HepG2 (cell line): ENCODE measurements at regions not wholly inside any gene's neighbourhood (a gene's known extent, or its start where the extent isn't known, plus 50 kb on each side); places are given as distances from the start of the nearest gene placed in this dataset.

Experiments
- ATAC-seq: fragments of 200-7000 bp; cut with Tn5 transposase; 3 replicates; pipeline ENCODE4 v1.9.1; 2020; ENCODE audit warnings: mild to moderate bottlenecking, moderate library complexity
- BruUV-seq: library from RNA; stranded (reverse); fragments of 400-500 nt; replicated peaks from 2 replicates; lab custom pipeline; 2021; lab: Mats Ljungman, UMichigan
- CTCF ChIA-PET: fragments of 300-600 bp; formaldehyde crosslinking; extraction: SDS; loops from one replicate; lab custom pipeline; 2021; ENCODE audit warnings: low total read pairs, inconsistent platforms, low intra/inter-chr PET ratio; lab: Yijun Ruan, JAX
- POLR2A ChIA-PET: fragments of 350-600 bp; sonication (Branson Sonifier 250); formaldehyde crosslinking; loops from one replicate; lab custom pipeline; 2020; ENCODE audit warnings: antibody characterized with exemption, inconsistent platforms; lab: Yijun Ruan, JAX
- DNase-seq: peaks from one replicate; pipeline ENCODE4 v3.0.0-alpha.2; 2015; ENCODE audit warnings: low spot score
- FAIRE-seq: peaks from 3 replicates; lab custom pipeline; 2011; peaks lifted over from hg19 to GRCh38; lab: Jason Lieb, UNC
- H2AFZ ChIP-seq: one replicate; pipeline ENCODE4 v1.6.1; 2011; ENCODE audit warnings: low read length, inconsistent platforms
- H3K27ac ChIP-seq: fragments of 300-600 bp; 3 replicates; pipeline ENCODE4 v1.8.0; 2011; ENCODE audit warnings: mixed run types, mild to moderate bottlenecking, mixed read lengths, low read length, inconsistent platforms; ENCODE audit not compliant: insufficient read depth; ENCODE audit errors: extremely low read length
- H3K27me3 ChIP-seq, 2 experiments: fragments of 200-600 bp in 1 of 2; 2 replicates in 1 of 2; 3 replicates in 1 of 2; pipeline versions ENCODE4 v1.6.0 to v1.8.0; 2011; ENCODE audit warnings: low read length in 2 of 2, mild to moderate bottlenecking in 2 of 2, moderate library complexity in 2 of 2, inconsistent platforms in 1 of 2; ENCODE audit not compliant: insufficient read depth in 2 of 2, control insufficient read depth in 1 of 2
- H3K36me3 ChIP-seq, 2 experiments: fragments of 200-600 bp in 1 of 2; replicated peaks in 1 of 2; 2 replicates in 1 of 2; 3 replicates in 1 of 2; pipeline versions ENCODE4 v1.5.1 to v1.8.0; 2011; ENCODE audit warnings: low read length in 2 of 2, inconsistent platforms in 1 of 2; ENCODE audit not compliant: insufficient read depth in 2 of 2, control insufficient read depth in 1 of 2
- H3K4me1 ChIP-seq: 2 replicates; pipeline ENCODE4 v1.5.1; 2012; ENCODE audit warnings: low read length, inconsistent platforms; ENCODE audit not compliant: insufficient read depth
- H3K4me2 ChIP-seq: 2 replicates; pipeline ENCODE4 v1.6.0; 2011; ENCODE audit warnings: low read depth, low read length, inconsistent platforms
- H3K4me3 ChIP-seq, 3 experiments: fragments of 200-600 bp in 1 of 3; sonication (generic), shearing (Covaris generic) in 1 of 3; replicated peaks in 1 of 3; 2 replicates each; pipeline ENCODE4 v1.5.1; 2011 to 2016; ENCODE audit warnings: low read length in 3 of 3, inconsistent platforms in 2 of 3, low read depth in 2 of 3, mild to moderate bottlenecking in 2 of 3, control low read depth in 1 of 3, mixed read lengths in 1 of 3; ENCODE audit not compliant: insufficient read depth in 1 of 3
- H3K79me2 ChIP-seq: one replicate; pipeline ENCODE4 v1.6.1; 2011; ENCODE audit warnings: low read length, inconsistent platforms; ENCODE audit not compliant: insufficient read depth
- H3K9ac ChIP-seq: 2 replicates; pipeline ENCODE4 v1.6.0; 2011; ENCODE audit warnings: mild to moderate bottlenecking, low read depth, low read length, inconsistent platforms; ENCODE audit not compliant: insufficient read depth
- H3K9me3 ChIP-seq: 2 replicates; pipeline ENCODE4 v1.5.1; 2012; ENCODE audit warnings: mild to moderate bottlenecking, low read length
- H4K20me1 ChIP-seq: 2 replicates; pipeline ENCODE4 v1.6.0; 2011; ENCODE audit warnings: inconsistent platforms, mild to moderate bottlenecking, low read length, moderate library complexity; ENCODE audit not compliant: insufficient read depth
- ATF4 ChIP-seq, 2 experiments: fragments of 450-650 bp in 1 of 2; sonication (generic) in 1 of 2; formaldehyde crosslinking; IDR thresholded peaks; 2 replicates each; pipeline versions ENCODE4 v1.5.0 to v1.8.0; 2020 to 2022; ENCODE audit warnings: mild to moderate bottlenecking in 1 of 2, missing genetic modification reagents in 1 of 2
- ATF5 ChIP-seq: sonication (generic); formaldehyde crosslinking; IDR thresholded peaks from 2 replicates; pipeline ENCODE4 v1.4.0; 2020; ENCODE audit warnings: mild to moderate bottlenecking, low read depth, missing genetic modification reagents
- BORCS8-MEF2B ChIP-seq: sonication (generic); formaldehyde crosslinking; IDR thresholded peaks from 2 replicates; pipeline ENCODE4 v1.8.0; 2022; ENCODE audit warnings: mild to moderate bottlenecking, missing genetic modification reagents
- CENPX ChIP-seq: sonication (generic); formaldehyde crosslinking; IDR thresholded peaks from 2 replicates; pipeline ENCODE4 v1.9.0; 2021; ENCODE audit warnings: mild to moderate bottlenecking, missing genetic modification reagents, moderate library complexity
- REXO4 ChIP-seq: sonication (generic); formaldehyde crosslinking; IDR thresholded peaks from 2 replicates; pipeline ENCODE4 v1.8.0; 2022; ENCODE audit warnings: missing genetic modification reagents, mild to moderate bottlenecking, borderline replicate concordance
- ZNF180 ChIP-seq: sonication (generic); formaldehyde crosslinking; IDR thresholded peaks from 2 replicates; pipeline ENCODE4 v1.4.0; 2020; ENCODE audit warnings: low read depth, missing genetic modification reagents, borderline replicate concordance
- in situ Hi-C: cut with HindIII; loops from 2 replicates; pipeline ENCODE4 v1.10.0; 2017; ENCODE audit warnings: low pct_unique_long_range_greater_than_20kb; ENCODE audit not compliant: extremely low pct_ligation_motif_present
- intact Hi-C: fragments of 100-400 bp; cut with micrococcal nuclease; formaldehyde crosslinking; loops from one replicate; pipeline ENCODE4 v1.10.0; 2022; ENCODE audit not compliant: unreplicated experiment

GRCh38 chr19:27868007-27868406, 1344.9 kb downstream of the UQCRFS1 start:
- Histone ChIP-seq H3K36me3 (no peaks in the 10 kb centered on the region), H2AFZ (no peak overlapping the region), H3K4me3 (no peak overlapping the region), H3K9ac (no peak overlapping the region), H3K79me2 (no peaks in the 10 kb centered on the region), H3K27me3 (no peaks in the 10 kb centered on the region)
- BruUV-seq = no TSS peak
- CTCF ChIA-PET = no interaction called here
- TF ChIP-seq CENPX = no peak
- no peak for TF ChIP-seq REXO4 (CRISPR knock-in tag)
- TF ChIP-seq ATF5 (CRISPR knock-in tag) = no peak
- no peak for TF ChIP-seq BORCS8-MEF2B (CRISPR knock-in tag)
- no peak for TF ChIP-seq ZNF180 (CRISPR knock-in tag)
- TF ChIP-seq ATF4 (CRISPR knock-in tag; IDR thresholded peaks at IDR 0.05) = no peak
- TF ChIP-seq, all 625 proteins: peak for 0
- DNase-seq (no peak), FAIRE-seq (no peak), ATAC-seq (no peak)
- POLR2A ChIA-PET = no interaction called here
- in situ Hi-C loops = no loop called here
- Histone ChIP-seq H3K27ac (no peak overlapping the region), H3K9me3 (peaks cover 60% of the 10 kb centered on the region), H4K20me1 (no peaks in the 10 kb centered on the region), H3K4me2 (no peak overlapping the region), H3K4me1 (no peaks in the 10 kb centered on the region)
- intact Hi-C loops = no loop called here
